ENCODE measurements at regions not wholly inside any gene's neighbourhood (a gene's known extent, or its start where the extent isn't known, plus 50 kb on each side); places are given as distances from the start of the nearest gene placed in this dataset.

- H3K4me1 ChIP-seq (ENCODE audit: control insufficient read depth in 1 of 2, low read depth in 2 of 2) = no peaks in the 10 kb centered on the region
- H3K4me3 ChIP-seq = no peak overlapping the region
- ATAC-seq (ENCODE audit: insufficient number of reproducible peaks, low FRiP score, low read depth) (no peak), DNase-seq (ENCODE audit: low spot score) (no peak)
- no peak for TF ChIP-seq CTCF (IDR thresholded peaks at IDR 0.05)
- H3K27ac ChIP-seq = no peak overlapping the region
- no peaks in the 10 kb centered on the region for H3K9me3 ChIP-seq
- no peaks in the 10 kb centered on the region for H3K36me3 ChIP-seq
- no peaks in the 10 kb centered on the region for H3K27me3 ChIP-seq (replicated peaks; ENCODE audit: insufficient read depth)
These were observed 386.1 kb downstream of the SEC23A start for GRCh38 chr14:38716926-38717325.

- Histone ChIP-seq H3K4me3 (no peak overlapping the region), H3K27me3 (replicated peaks; ENCODE audit: insufficient read depth) (no peaks in the 10 kb centered on the region), H3K9me3 (no peaks in the 10 kb centered on the region), H3K4me1 (ENCODE audit: control insufficient read depth in 1 of 2, low read depth in 2 of 2) (no peaks in the 10 kb centered on the region), H3K36me3 (no peaks in the 10 kb centered on the region), H3K27ac (no peak overlapping the region)
- ATAC-seq (ENCODE audit: insufficient number of reproducible peaks, low FRiP score, low read depth) (no peak), DNase-seq (ENCODE audit: low spot score) (no peak)
- no peak for TF ChIP-seq CTCF (IDR thresholded peaks at IDR 0.05)
These were observed 392.2 kb downstream of the SEC23A start for GRCh38 chr14:38710881-38711280.

- TF ChIP-seq CTCF (IDR thresholded peaks at IDR 0.05) = no peak
- H3K36me3 ChIP-seq = no peaks in the 10 kb centered on the region
- H3K4me1 ChIP-seq (ENCODE audit: control insufficient read depth in 1 of 2, low read depth in 2 of 2) = no peaks in the 10 kb centered on the region
- no peaks in the 10 kb centered on the region for H3K27me3 ChIP-seq (replicated peaks; ENCODE audit: insufficient read depth)
- no peak for DNase-seq (ENCODE audit: low spot score)
- no peak overlapping the region for H3K4me3 ChIP-seq
- no peak overlapping the region for H3K27ac ChIP-seq
- no peak for ATAC-seq (ENCODE audit: insufficient number of reproducible peaks, low FRiP score, low read depth)
- no peaks in the 10 kb centered on the region for H3K9me3 ChIP-seq
These were observed 392.8 kb downstream of the SEC23A start for GRCh38 chr14:38710196-38710595.

- ATAC-seq (ENCODE audit: insufficient number of reproducible peaks, low FRiP score, low read depth) = no peak
These were observed 397.8 kb downstream of the SEC23A start for GRCh38 chr14:38705220-38705619.

GRCh38 chr14:38704220-38704619, 398.8 kb downstream of the SEC23A start:
- ATAC-seq (ENCODE audit: insufficient number of reproducible peaks, low FRiP score, low read depth) = no peak
- Histone ChIP-seq H3K27ac (no peak overlapping the region), H3K27me3 (replicated peaks; ENCODE audit: insufficient read depth) (no peaks in the 10 kb centered on the region), H3K36me3 (no peaks in the 10 kb centered on the region), H3K9me3 (no peaks in the 10 kb centered on the region), H3K4me3 (no peak overlapping the region), H3K4me1 (ENCODE audit: control insufficient read depth in 1 of 2, low read depth in 2 of 2) (no peaks in the 10 kb centered on the region)
- no peak for DNase-seq (ENCODE audit: low spot score)
- TF ChIP-seq CTCF (IDR thresholded peaks at IDR 0.05) = no peak

More at GRCh38 chr14:38705220-38705619, 397.8 kb downstream of the SEC23A start:
- H3K36me3 ChIP-seq = no peaks in the 10 kb centered on the region
- no peak overlapping the region for H3K27ac ChIP-seq
- TF ChIP-seq CTCF (IDR thresholded peaks at IDR 0.05) = no peak
- H3K4me3 ChIP-seq = no peak overlapping the region
- no peaks in the 10 kb centered on the region for H3K27me3 ChIP-seq (replicated peaks; ENCODE audit: insufficient read depth)
- no peak for DNase-seq (ENCODE audit: low spot score)
- no peaks in the 10 kb centered on the region for H3K4me1 ChIP-seq (ENCODE audit: control insufficient read depth in 1 of 2, low read depth in 2 of 2)
- no peaks in the 10 kb centered on the region for H3K9me3 ChIP-seq
